HCT116 (cell line): ENCODE measurements at regions not wholly inside any gene's neighbourhood (a gene's known extent, or its start where the extent isn't known, plus 50 kb on each side); places are given as distances from the start of the nearest gene placed in this dataset.

Source experiments
- ATAC-seq: fragments of 200-7000 bp; cut with Tn5 transposase; 2 replicates; pipeline ENCODE4 v1.9.1; 2020; ENCODE audit warnings: mild to moderate bottlenecking, moderate library complexity
- BruUV-seq: library from RNA; stranded (reverse); fragments of 400-500 nt; replicated peaks from 2 replicates; lab custom pipeline; 2021; lab: Mats Ljungman, UMichigan
- CTCF ChIA-PET: fragments of 300-600 bp; sonication (Branson Sonifier 250); formaldehyde crosslinking; loops from one replicate; lab custom pipeline; 2021; ENCODE audit warnings: antibody characterized with exemption; lab: Charles Lee
- POLR2A ChIA-PET: fragments of 300-600, 350-600 bp; sonication (Branson Sonifier 250); formaldehyde crosslinking; loops from one replicate; lab custom pipeline; 2021; ENCODE audit warnings: antibody characterized with exemption; lab: Charles Lee
- RAD21 ChIA-PET, 2 experiments: fragments of 300-600 bp; sonication (Branson Sonifier 250); formaldehyde crosslinking; loops; one replicate each; lab custom pipeline; 2023; ENCODE audit warnings: low total read pairs in 2 of 2; ENCODE audit not compliant: uncharacterized antibody in 2 of 2, unreplicated experiment in 2 of 2, low non-redundant PET in 1 of 2; lab: Charles Lee
- DNase-seq: peaks from one replicate; pipeline ENCODE4 v3.0.0-alpha.2; 2010; ENCODE audit warnings: low read depth, low spot score
- H2AFZ ChIP-seq: fragments of 200-600 bp; shearing (Covaris generic), sonication (generic); 2 replicates; pipeline ENCODE4 v1.6.1; 2017; ENCODE audit warnings: low read depth, mixed run types, mixed read lengths, antibody characterized with exemption, low read length; ENCODE audit not compliant: poor library complexity, severe bottlenecking
- H3K27ac ChIP-seq: 2 replicates; pipeline ENCODE4 v1.5.1; 2012; ENCODE audit warnings: low read depth, low read length
- H3K27me3 ChIP-seq: fragments of 200-600 bp; sonication (generic); 2 replicates; pipeline ENCODE4 v1.6.1; 2016; ENCODE audit warnings: mixed run types, low read length, mixed read lengths; ENCODE audit not compliant: insufficient read depth
- H3K36me3 ChIP-seq, 2 experiments: fragments of 200-500 bp in 1 of 2; fragments of 200-600 bp in 1 of 2; sonication (Bioruptor generic) in 1 of 2; sonication (generic) in 1 of 2; 2 replicates each; pipeline versions ENCODE4 v1.5.1 to v1.6.1; 2014 to 2016; ENCODE audit warnings: low read length in 2 of 2, inconsistent platforms in 1 of 2, mixed read lengths in 1 of 2, mixed run types in 1 of 2; ENCODE audit not compliant: insufficient read depth in 2 of 2, control insufficient read depth in 1 of 2
- H3K4me1 ChIP-seq, 2 experiments: fragments of 200-600 bp in 1 of 2; sonication (generic) in 1 of 2; 2 replicates each; pipeline versions ENCODE4 v1.5.1 to v1.6.1; 2012 to 2017; ENCODE audit warnings: low read length in 2 of 2, inconsistent platforms in 1 of 2, mild to moderate bottlenecking in 1 of 2, mixed read lengths in 1 of 2, mixed run types in 1 of 2, moderate library complexity in 1 of 2; ENCODE audit not compliant: insufficient read depth in 2 of 2, control insufficient read depth in 1 of 2
- H3K4me2 ChIP-seq: fragments of 200-600 bp; sonication (generic); 2 replicates; pipeline ENCODE4 v1.6.1; 2017; ENCODE audit warnings: mixed run types, low read length, mixed read lengths
- H3K4me3 ChIP-seq, 2 experiments: fragments of 200-600 bp in 1 of 2; sonication (generic) in 1 of 2; replicated peaks in 1 of 2; 2 replicates each; pipeline ENCODE4 v1.5.1; 2011 to 2016; ENCODE audit warnings: low read length in 2 of 2, control low read depth in 1 of 2, low read depth in 1 of 2, mild to moderate bottlenecking in 1 of 2, mixed read lengths in 1 of 2, mixed run types in 1 of 2
- H3K79me2 ChIP-seq: fragments of 200-600 bp; sonication (generic); 2 replicates; pipeline ENCODE4 v1.6.1; 2017; ENCODE audit warnings: mild to moderate bottlenecking, mixed run types, low read length, moderate library complexity, mixed read lengths; ENCODE audit not compliant: insufficient read depth
- H3K9ac ChIP-seq: fragments of 200-600 bp; sonication (generic); 2 replicates; pipeline ENCODE4 v1.6.1; 2016; ENCODE audit warnings: low read length, mixed read lengths
- H3K9me2 ChIP-seq: fragments of 200-600 bp; sonication (generic), shearing (Covaris generic); 2 replicates; pipeline ENCODE4 v1.6.1; 2017; ENCODE audit warnings: mixed run types, mild to moderate bottlenecking, moderate library complexity; ENCODE audit not compliant: insufficient read depth
- H3K9me3 ChIP-seq, 2 experiments: fragments of 200-500 bp in 1 of 2; fragments of 200-600 bp in 1 of 2; sonication (Bioruptor generic) in 1 of 2; sonication (generic) in 1 of 2; 2 replicates each; pipeline ENCODE4 v1.6.1; 2014 to 2017; ENCODE audit warnings: low read length in 2 of 2, mixed read lengths in 2 of 2, inconsistent platforms in 1 of 2, low read depth in 1 of 2, mild to moderate bottlenecking in 1 of 2, mixed run types in 1 of 2, moderate library complexity in 1 of 2; ENCODE audit not compliant: control insufficient read depth in 1 of 2, insufficient read depth in 1 of 2
- H4K20me1 ChIP-seq: fragments of 200-600 bp; sonication (generic), shearing (Covaris generic); 2 replicates; pipeline ENCODE4 v1.6.1; 2017; ENCODE audit warnings: mixed run types, mild to moderate bottlenecking, moderate library complexity; ENCODE audit not compliant: insufficient read depth
- CEBPB ChIP-seq: IDR thresholded peaks from 2 replicates; pipeline ENCODE4 v1.6.1; 2012; ENCODE audit warnings: low read depth
- CTCF ChIP-seq, 3 experiments: fragments of 200-600 bp in 1 of 3; sonication (generic) in 1 of 3; IDR thresholded peaks in 2 of 3; conservative IDR thresholded peaks in 1 of 3; 2 replicates each; pipeline ENCODE4 v1.5.1; 2012 to 2017; ENCODE audit warnings: low read depth in 2 of 3, low read length in 2 of 3, antibody characterized with exemption in 1 of 3, borderline replicate concordance in 1 of 3, control low read depth in 1 of 3, mild to moderate bottlenecking in 1 of 3, mixed read lengths in 1 of 3, mixed run types in 1 of 3, moderate library complexity in 1 of 3; ENCODE audit not compliant: insufficient read depth in 1 of 3
- EGR1 ChIP-seq: IDR thresholded peaks from 2 replicates; pipeline ENCODE4 v1.6.1; 2012; ENCODE audit warnings: low read depth
- FOSL1 ChIP-seq: IDR thresholded peaks from 2 replicates; pipeline ENCODE4 v1.6.1; 2012; ENCODE audit warnings: low read depth
- JUND ChIP-seq: IDR thresholded peaks from 2 replicates; pipeline ENCODE4 v1.6.1; 2012
- MAX ChIP-seq: IDR thresholded peaks from 2 replicates; pipeline ENCODE4 v1.6.1; 2012
- POLR2AphosphoS5 ChIP-seq: IDR thresholded peaks from 2 replicates; pipeline ENCODE4 v1.6.1; 2011; ENCODE audit warnings: mild to moderate bottlenecking, low read depth, low read length, moderate library complexity
- REST ChIP-seq: IDR thresholded peaks from 2 replicates; pipeline ENCODE4 v1.6.1; 2012; ENCODE audit warnings: low read depth
- SP1 ChIP-seq: IDR thresholded peaks from 2 replicates; pipeline ENCODE4 v1.6.1; 2012; ENCODE audit warnings: low read depth
- TCF7L2 ChIP-seq: IDR thresholded peaks from 2 replicates; pipeline ENCODE4 v1.7.0; 2011; ENCODE audit warnings: borderline replicate concordance, inconsistent platforms; ENCODE audit not compliant: insufficient read depth, insufficient read length; ENCODE audit errors: extremely low read depth
- ZFX ChIP-seq: fragments of 450-650 bp; IDR thresholded peaks from 2 replicates; pipeline ENCODE4 v1.6.1; 2017
- ZNF274 ChIP-seq: fragments of 200-500 bp; sonication (Bioruptor generic); IDR thresholded peaks from 2 replicates; pipeline ENCODE4 v1.6.1; 2014; ENCODE audit warnings: mild to moderate bottlenecking, low read depth, low read length, inconsistent platforms
- intact Hi-C: fragments of 100-400 bp; cut with micrococcal nuclease; formaldehyde crosslinking; loops from 2 replicates; pipeline ENCODE4 v1.10.0; 2022

- no peak overlapping the region for H3K4me2 ChIP-seq
- no peaks in the 10 kb centered on the region for H3K4me1 ChIP-seq
- no peak overlapping the region for H2AFZ ChIP-seq
- intact Hi-C loops: no loop called here
- no peaks in the 10 kb centered on the region for H3K27me3 ChIP-seq
- H3K27ac ChIP-seq: no peak overlapping the region
- TF ChIP-seq SP1 (no peak), REST (no peak), CTCF (IDR thresholded peaks at IDR 0.05 in 2 of 3, conservative IDR thresholded peaks at IDR 0.05 in 1 of 3; ENCODE audit: borderline replicate concordance in 1 of 3, insufficient read depth in 1 of 3, low read depth in 2 of 3, low read length in 2 of 3) (no peak), JUND (no peak), ZNF274 (no peak), ZFX (no peak), CEBPB (no peak), FOSL1 (no peak), POLR2AphosphoS5 (no peak), TCF7L2 (no peak), EGR1 (no peak), MAX (no peak)
- CTCF ChIA-PET: no interaction called here
- RAD21 ChIA-PET: no interaction called here
- H3K79me2 ChIP-seq: no peaks in the 10 kb centered on the region
- no peaks in the 10 kb centered on the region for H3K9me3 ChIP-seq
- no peak overlapping the region for H3K4me3 ChIP-seq
- DNase-seq (no peak), ATAC-seq (no peak)
- no peak overlapping the region for H3K9ac ChIP-seq
- no TSS peak for BruUV-seq
- H3K36me3 ChIP-seq: no peaks in the 10 kb centered on the region
- POLR2A ChIA-PET: no interaction called here
- no peaks in the 10 kb centered on the region for H4K20me1 ChIP-seq
- no peaks in the 10 kb centered on the region for H3K9me2 ChIP-seq
Observed at GRCh38 chr5:175088963-175089362, 355.0 kb downstream of the DRD1 start.
